NT2/D1 (cell line): ENCODE measurements at regions not wholly inside any gene's neighbourhood (a gene's known extent, or its start where the extent isn't known, plus 50 kb on each side); places are given as distances from the start of the nearest gene placed in this dataset.

Experiments used
- SUZ12 ChIP-seq: IDR thresholded peaks from 2 replicates; pipeline ENCODE4 v1.6.1; 2011; ENCODE audit not compliant: insufficient read length, insufficient read depth; ENCODE audit errors: extremely low read depth
- YY1 ChIP-seq: IDR thresholded peaks from 2 replicates; pipeline ENCODE4 v1.6.1; 2011; ENCODE audit not compliant: insufficient read length, insufficient read depth
- ZNF274 ChIP-seq: IDR thresholded peaks from 2 replicates; pipeline ENCODE4 v1.6.1; 2011; ENCODE audit warnings: mild to moderate bottlenecking, low read depth, low read length

- TF ChIP-seq YY1 (no peak), SUZ12 (no peak), ZNF274 (no peak)
Measured at GRCh38 chr20:40336533-40336932, 352.5 kb downstream of the MAFB start.
